ENCODE measurements at regions not wholly inside any gene's neighbourhood (a gene's known extent, or its start where the extent isn't known, plus 50 kb on each side); places are given as distances from the start of the nearest gene placed in this dataset.
"Not testable (repeated sequence)": the region's sequence is repeated elsewhere in the genome, so short reads cannot be mapped to it uniquely, and the experiment has no call there.

- Histone ChIP-seq H3K27ac (no peak overlapping the region), H3K4me3 (no peak overlapping the region)
Measured at GRCh38 chr3:153260681-153261080, 98.7 kb downstream of the RAP2B start.

GRCh38 chr3:153266619-153267018 lies 104.6 kb downstream of the RAP2B start:
- Histone ChIP-seq H3K4me3 (no peak overlapping the region), H3K27ac (no peak overlapping the region)

- no peak overlapping the region for H3K27ac ChIP-seq
- no peak overlapping the region for H3K4me3 ChIP-seq
Measured at GRCh38 chr3:153268564-153269279, 106.7 kb downstream of the RAP2B start.

GRCh38 chr3:153269730-153270129 lies 107.7 kb downstream of the RAP2B start:
- H3K27ac ChIP-seq, result no peak overlapping the region
- no peak overlapping the region for H3K4me3 ChIP-seq

- no peak overlapping the region for H3K4me3 ChIP-seq
Measured at GRCh38 chr3:153273217-153273616, 111.2 kb downstream of the RAP2B start.

GRCh38 chr3:153273767-153274435 lies 111.9 kb downstream of the RAP2B start:
- Histone ChIP-seq H3K4me3 (no peak overlapping the region), H3K27ac (peak overlapping the region in 3 of 21 experiments; percentile 17 to 48 (median 18))

More at GRCh38 chr3:153273217-153273616, 111.2 kb downstream of the RAP2B start:
- peak overlapping the region in 2 of 21 experiments; percentile 18 to 48 for H3K27ac ChIP-seq

GRCh38 chr3:153274561-153274960 lies 112.5 kb downstream of the RAP2B start:
- no peak overlapping the region for H3K4me3 ChIP-seq
- H3K27ac ChIP-seq, result no peak overlapping the region

GRCh38 chr3:153275514-153275913 lies 113.5 kb downstream of the RAP2B start:
- Histone ChIP-seq H3K27ac (no peak overlapping the region), H3K4me3 (no peak overlapping the region)

- Histone ChIP-seq H3K27ac (no peak overlapping the region), H3K4me3 (no peak overlapping the region)
Measured at GRCh38 chr3:153277029-153277428, 115.0 kb downstream of the RAP2B start.

- H3K27ac ChIP-seq, H3K4me3 ChIP-seq: not testable (repeated sequence)
Measured at GRCh38 chr3:153281236-153281997, 119.4 kb downstream of the RAP2B start.

- no peak overlapping the region for H3K4me3 ChIP-seq
- H3K27ac ChIP-seq, result no peak overlapping the region
Measured at GRCh38 chr3:153282355-153282754, 120.3 kb downstream of the RAP2B start.

GRCh38 chr3:153284282-153284938 lies 122.4 kb downstream of the RAP2B start:
- H3K4me3 ChIP-seq, result no peak overlapping the region
- peak overlapping the region in 13 of 21 experiments; percentile 1 to 84 (median 65) for H3K27ac ChIP-seq

- H3K27ac ChIP-seq, result peak overlapping the region in 18 of 21 experiments; percentile 10 to 84 (median 61)
- H3K4me3 ChIP-seq, result no peak overlapping the region
Measured at GRCh38 chr3:153285194-153285641, 123.2 kb downstream of the RAP2B start.

GRCh38 chr3:153285982-153286381 lies 124.0 kb downstream of the RAP2B start:
- H3K4me3 ChIP-seq, result no peak overlapping the region
- H3K27ac ChIP-seq, result peak overlapping the region in 15 of 21 experiments; percentile 17 to 81 (median 62)

GRCh38 chr3:153287017-153287416 lies 125.0 kb downstream of the RAP2B start:
- H3K4me3 ChIP-seq, result no peak overlapping the region
- H3K27ac ChIP-seq, result peak overlapping the region in 4 of 21 experiments; percentile 46 to 65 (median 60)

- peak overlapping the region in 7 of 21 experiments; percentile 23 to 63 (median 40) for H3K27ac ChIP-seq
- H3K4me3 ChIP-seq, result no peak overlapping the region
Measured at GRCh38 chr3:153289334-153289808, 127.3 kb downstream of the RAP2B start.

GRCh38 chr3:153290268-153291015 lies 128.4 kb downstream of the RAP2B start:
- H3K4me3 ChIP-seq, result no peak overlapping the region
- H3K27ac ChIP-seq, result peak overlapping the region in 8 of 21 experiments; percentile 5 to 51 (median 28)

- H3K4me3 ChIP-seq, result no peak overlapping the region
- H3K27ac ChIP-seq, result peak overlapping the region in 8 of 21 experiments; percentile 9 to 51 (median 20)
Measured at GRCh38 chr3:153291059-153291685, 129.1 kb downstream of the RAP2B start.
